ENCODE measurements at regions not wholly inside any gene's neighbourhood (a gene's known extent, or its start where the extent isn't known, plus 50 kb on each side); places are given as distances from the start of the nearest gene placed in this dataset.

GRCh38 chr12:100703868-100704267 is 90.7 kb upstream of the ANO4 start (continued):
- no peak for TF ChIP-seq ZBTB9 (CRISPR knock-in tag; IDR thresholded peaks at IDR 0.05)
- TF ChIP-seq ZNF707 (CRISPR knock-in tag; conservative IDR thresholded peaks at IDR 0.05), result no peak
- TF ChIP-seq ZNF740 (CRISPR knock-in tag; IDR thresholded peaks at IDR 0.05), result no peak
- TF ChIP-seq ZNF740 (tag; IDR thresholded peaks at IDR 0.05), result no peak
- no peak for TF ChIP-seq HDAC3 (IDR thresholded peaks at IDR 0.05; ENCODE audit: borderline replicate concordance, partially characterized antibody)
- TF ChIP-seq MLLT1 (IDR thresholded peaks at IDR 0.05), result peak in 1 of 2 experiments; percentile 50; a peak in 1 of 4 replicates

- in situ Hi-C loops (cut with MboI), result no loop called here
- 0% methylated on average over 3 of the region's 3 CpGs for WGBS (ENCODE audit: insufficient coverage, low coverage, missing lambda C conversion rate)
- Histone ChIP-seq H3K9ac (ENCODE audit: insufficient read depth in 1 of 2, low read depth in 2 of 2, low read length in 2 of 2) (no peak overlapping the region), H2AFZ (ENCODE audit: low read depth, low read length) (no peak overlapping the region), H3K36me3 (ENCODE audit: control insufficient read depth, insufficient read depth, low read length) (no peaks in the 10 kb centered on the region), H3K27me3 (ENCODE audit: control insufficient read depth in 2 of 2, insufficient read depth in 2 of 2, low read length in 2 of 2) (no peaks in the 10 kb centered on the region), H3K9me1 (ENCODE audit: control insufficient read depth, insufficient read depth, low read length) (no peaks in the 10 kb centered on the region), H3K79me2 (ENCODE audit: control insufficient read depth, insufficient read depth, low read length) (no peaks in the 10 kb centered on the region), H3K9me3 (replicated peaks; ENCODE audit: control insufficient read depth, insufficient read depth, low read depth, low read length) (no peaks in the 10 kb centered on the region), H3K4me3 (no peak overlapping the region), H4K20me1 (replicated peaks; ENCODE audit: control insufficient read depth, insufficient read depth, low read length) (no peaks in the 10 kb centered on the region), H3K4me2 (ENCODE audit: insufficient read depth, low read length) (no peak overlapping the region), H3K4me1 (replicated peaks in 1 of 2; ENCODE audit: control insufficient read depth in 2 of 2, insufficient read depth in 2 of 2, low read length in 2 of 2) (no peaks in the 10 kb centered on the region), H3K27ac (ENCODE audit: extremely low read depth, low read depth, low read length) (no peak overlapping the region)
- FAIRE-seq (no peak), ATAC-seq (no peak), DNase-seq (ENCODE audit: extremely low read depth in 1 of 4, low spot score in 3 of 4) (no peak)
- intact Hi-C loops (cut with micrococcal nuclease), result no loop called here
- ChIA-PET POLR2A (interaction anchor here (0.7 kb wide), 1 partner anchor 624 kb away, joined by 3 read pairs; no protein-coding TSS in a partner anchor), CTCF (ENCODE audit: low intra/inter-chr PET ratio) (no interaction called here)
- TF ChIP-seq RFX1 (IDR thresholded peaks at IDR 0.05) (peak; percentile 52), KAT8 (IDR thresholded peaks at IDR 0.05; ENCODE audit: low read depth) (no peak)
- no TSS peak for BruUV-seq (replicated peaks)
These were observed 88.5 kb upstream of the ANO4 start for GRCh38 chr12:100706033-100706432.

Measured in K562 (cell line).